ENCODE measurements at regions not wholly inside any gene's neighbourhood (a gene's known extent, or its start where the extent isn't known, plus 50 kb on each side); places are given as distances from the start of the nearest gene placed in this dataset.

DNA sequence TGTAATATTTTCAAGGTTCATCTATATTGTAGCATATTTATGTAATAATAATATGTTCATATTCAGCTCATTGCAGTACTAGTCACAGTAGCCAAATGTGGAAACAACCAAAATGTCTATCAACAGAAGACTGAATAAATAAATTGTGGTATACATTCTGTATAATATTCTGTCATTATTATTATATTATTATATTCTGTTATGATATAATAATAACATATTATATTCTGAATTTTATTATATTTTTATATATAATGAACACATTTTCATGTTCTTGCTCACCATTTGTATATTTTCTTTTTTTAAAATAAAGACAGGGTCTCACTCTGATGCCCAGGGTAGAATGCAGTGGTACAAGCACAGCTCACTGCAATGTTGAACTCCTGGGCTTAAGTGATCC lies 91.2 kb upstream of the STARD3NL start:
- ATAC-seq = no peak

DNA sequence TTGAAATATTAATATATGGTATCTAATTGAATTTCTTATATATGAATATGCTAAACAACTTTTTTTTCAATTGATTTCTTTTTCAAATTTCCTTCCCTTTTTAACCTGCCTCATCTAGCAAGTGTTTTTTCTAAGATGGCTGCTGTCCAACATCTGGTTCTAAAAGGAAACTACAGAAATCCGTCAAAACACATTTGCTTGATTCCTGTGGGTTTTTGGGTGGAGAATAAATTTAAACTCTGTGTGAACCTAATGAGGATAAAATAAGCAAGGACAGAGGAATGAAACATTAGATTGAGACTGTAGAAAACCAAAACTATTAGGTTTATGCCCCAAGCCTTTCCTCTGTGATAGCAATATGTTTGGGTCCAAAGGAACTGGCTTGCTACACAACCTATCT lies 75.5 kb upstream of the STARD3NL start:
- no peak for ATAC-seq

DNA sequence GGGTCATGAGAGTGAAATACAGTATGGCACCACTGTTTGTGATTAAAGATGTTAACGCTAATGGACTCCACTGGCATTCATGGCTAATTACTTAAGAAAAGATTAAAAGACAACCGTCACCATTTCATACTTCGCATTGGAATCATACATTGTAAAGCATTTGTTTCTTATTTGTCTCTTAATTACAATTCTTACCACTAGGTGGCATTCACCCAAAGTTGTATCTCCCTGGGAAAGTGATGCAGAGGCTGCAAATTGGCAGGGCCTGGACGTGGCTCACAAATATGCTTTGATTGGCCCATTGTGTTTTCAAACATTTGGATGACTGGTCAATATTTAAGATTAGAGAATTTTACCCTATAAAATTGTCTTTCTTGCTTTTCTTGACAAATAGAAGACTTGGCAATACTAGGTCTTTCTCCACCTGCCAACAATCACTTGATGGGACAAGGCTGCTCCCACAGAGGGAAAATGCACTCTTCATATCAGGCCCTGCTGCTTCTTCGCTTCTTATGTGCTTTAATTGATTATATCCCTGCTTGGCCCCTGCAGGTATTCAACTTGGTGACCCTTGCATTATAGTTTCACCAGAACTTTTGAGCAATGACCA lies 72.1 kb upstream of the STARD3NL start:
- ATAC-seq = no peak

DNA sequence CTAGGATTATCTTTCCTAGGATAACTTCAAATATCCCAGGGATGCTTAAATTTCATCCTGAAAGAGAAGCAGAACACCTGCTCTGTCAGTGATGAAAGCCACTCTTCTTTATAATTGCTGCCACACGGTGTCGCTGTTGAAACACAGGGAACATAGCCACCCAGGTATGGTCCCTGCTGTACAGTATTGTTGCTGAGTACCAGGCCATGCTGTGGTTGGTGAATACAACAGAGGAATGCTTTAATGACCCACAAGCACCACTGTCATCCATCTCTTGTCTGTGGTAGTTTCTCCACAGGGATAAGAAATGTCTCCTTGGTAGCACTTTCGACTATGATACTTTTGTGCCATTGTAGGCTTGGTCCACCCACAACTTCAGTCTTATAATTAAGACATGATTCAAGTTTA lies 70.6 kb upstream of the STARD3NL start:
- ATAC-seq = peak; percentile 81

DNA sequence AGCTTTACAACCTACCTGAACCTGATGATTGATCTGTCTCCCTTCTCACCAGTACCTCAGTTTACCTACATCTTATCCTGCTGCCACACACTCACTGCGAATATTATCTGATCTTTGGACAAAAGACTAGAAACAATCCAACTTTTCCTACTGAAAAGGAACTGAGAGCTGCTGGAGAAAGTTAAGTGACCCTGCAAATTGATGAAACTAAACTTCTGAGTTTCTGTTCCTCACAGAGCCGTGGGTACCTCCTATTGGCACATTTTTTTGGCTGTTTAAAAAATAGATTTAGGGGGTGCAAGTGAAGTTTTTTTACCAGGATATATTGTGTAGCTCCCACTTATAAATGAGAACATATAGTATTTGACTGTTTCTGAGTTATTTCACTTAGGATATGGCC lies 66.0 kb upstream of the STARD3NL start:
- no peak for ATAC-seq

DNA sequence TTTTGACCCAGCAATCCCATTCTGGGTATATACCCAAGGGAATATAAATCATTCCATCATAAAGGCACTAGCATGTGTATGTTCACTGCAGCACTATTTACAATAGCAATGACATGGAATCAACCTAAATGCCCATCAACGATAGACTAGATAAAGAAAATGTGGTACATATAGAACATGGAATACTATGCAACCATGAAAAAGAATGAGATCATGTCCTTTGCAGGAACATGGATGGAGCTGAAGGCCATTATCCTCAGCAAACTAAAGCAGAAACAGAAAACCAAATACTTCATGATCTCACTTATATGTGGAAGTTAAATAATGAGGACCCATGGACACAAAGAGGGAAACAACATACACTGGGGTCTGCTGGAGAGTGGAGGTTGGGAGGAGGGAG lies 58.0 kb upstream of the STARD3NL start:
- no peak for ATAC-seq

DNA sequence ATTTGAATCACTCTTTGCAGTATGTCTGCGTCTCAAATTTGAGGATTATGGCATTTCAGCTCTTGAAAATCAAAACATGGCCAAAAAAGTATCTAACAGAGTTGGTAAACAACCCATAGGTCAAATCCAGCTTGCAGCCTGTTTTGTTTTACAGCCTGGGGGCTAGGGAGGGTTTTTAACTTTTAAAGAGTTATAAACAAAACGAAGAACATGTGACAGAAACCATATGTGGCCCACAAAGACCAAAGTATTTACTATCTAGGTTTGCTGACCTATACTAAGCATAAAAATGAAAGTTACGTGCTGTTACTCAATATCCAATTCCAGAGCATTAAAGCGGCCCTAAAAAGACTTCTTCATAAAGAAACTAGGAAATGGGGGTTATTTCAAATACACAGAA lies 55.5 kb upstream of the STARD3NL start:
- no peak for ATAC-seq

DNA sequence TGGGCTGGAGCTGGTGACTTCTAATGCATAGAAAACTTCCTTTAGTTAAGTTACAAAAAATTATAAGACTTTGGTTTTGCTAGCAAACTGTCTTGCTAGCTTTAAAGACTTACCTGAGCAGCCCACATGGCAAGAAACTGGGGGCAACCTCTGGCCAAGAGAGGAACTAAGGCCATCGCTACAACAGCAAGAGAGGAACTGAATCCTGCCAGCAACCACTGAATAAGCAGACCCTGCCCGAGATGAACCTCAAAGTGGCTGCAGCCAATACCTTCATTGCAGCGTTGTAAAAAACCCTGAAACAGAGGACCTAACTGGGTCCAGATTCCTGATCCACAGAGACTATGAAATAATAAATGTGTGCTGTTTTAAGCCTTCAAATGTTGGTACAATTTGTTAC lies 54.6 kb upstream of the STARD3NL start:
- ATAC-seq = no peak

DNA sequence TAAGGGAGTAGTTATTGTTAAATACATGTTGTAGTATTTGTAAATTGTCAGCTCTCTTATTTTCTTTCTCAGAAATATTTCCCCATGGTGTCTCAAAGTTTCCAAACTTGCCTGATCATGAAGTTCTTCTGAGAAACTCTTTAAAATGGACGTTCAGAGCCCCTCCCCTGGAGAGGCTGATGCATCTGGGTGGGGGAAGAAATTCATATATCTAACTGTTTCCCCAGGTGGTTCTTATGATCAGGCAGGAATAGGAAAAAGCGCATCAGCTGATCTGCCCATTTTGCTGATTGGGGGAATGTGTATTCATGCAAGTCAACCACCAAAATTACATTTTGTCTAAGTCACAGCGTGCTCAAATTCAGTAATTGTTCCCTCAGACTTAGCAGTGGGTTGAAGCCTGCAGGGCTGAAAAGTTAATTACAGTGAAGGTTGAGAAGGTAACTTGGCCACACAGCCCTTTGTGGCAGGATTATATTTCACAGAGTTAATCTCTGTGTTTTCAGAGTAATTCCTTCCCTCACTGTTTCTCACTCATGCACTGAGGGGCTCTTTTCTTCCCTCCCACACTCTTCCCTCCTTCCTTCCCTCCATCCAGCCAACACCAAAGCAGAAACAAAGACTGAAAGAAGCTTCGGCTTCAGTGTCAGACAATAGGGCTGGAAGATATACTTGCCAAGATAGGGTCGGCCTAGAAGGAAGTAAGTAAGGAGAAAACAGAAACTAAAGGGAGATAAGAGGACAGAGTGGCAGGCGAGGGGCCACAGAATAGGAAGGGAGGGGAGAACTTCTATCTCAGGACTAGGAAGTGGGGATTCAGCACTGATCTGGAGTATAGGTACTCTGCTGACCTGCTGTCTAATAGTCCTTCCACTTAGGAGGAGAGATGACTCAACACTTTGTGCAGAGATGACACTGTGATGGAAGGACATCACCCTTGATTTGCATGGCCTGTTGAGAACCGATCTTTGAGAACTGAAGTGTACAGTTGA lies 50.5 kb upstream of the STARD3NL start:
- no peak for ATAC-seq
